ENCODE measurements at regions not wholly inside any gene's neighbourhood (a gene's known extent, or its start where the extent isn't known, plus 50 kb on each side); places are given as distances from the start of the nearest gene placed in this dataset.
"Not testable (repeated sequence)": the region's sequence is repeated elsewhere in the genome, so short reads cannot be mapped to it uniquely, and the experiment has no call there.

- DNase-seq (ENCODE audit: low spot score) (no peak), ATAC-seq (ENCODE audit: insufficient number of reproducible peaks, low FRiP score, low read depth) (no peak)
- H3K27ac ChIP-seq, result no peak overlapping the region
- no peak overlapping the region for H3K4me3 ChIP-seq
- no peaks in the 10 kb centered on the region for H3K9me3 ChIP-seq
- no peaks in the 10 kb centered on the region for H3K27me3 ChIP-seq (replicated peaks; ENCODE audit: insufficient read depth)
- H3K4me1 ChIP-seq (ENCODE audit: control insufficient read depth in 1 of 2, low read depth in 2 of 2), result no peaks in the 10 kb centered on the region
- TF ChIP-seq CTCF (IDR thresholded peaks at IDR 0.05), result no peak
- no peaks in the 10 kb centered on the region for H3K36me3 ChIP-seq
Observed at GRCh38 chr1:232713785-232714184, 83.9 kb upstream of the SIPA1L2 start.

DNA sequence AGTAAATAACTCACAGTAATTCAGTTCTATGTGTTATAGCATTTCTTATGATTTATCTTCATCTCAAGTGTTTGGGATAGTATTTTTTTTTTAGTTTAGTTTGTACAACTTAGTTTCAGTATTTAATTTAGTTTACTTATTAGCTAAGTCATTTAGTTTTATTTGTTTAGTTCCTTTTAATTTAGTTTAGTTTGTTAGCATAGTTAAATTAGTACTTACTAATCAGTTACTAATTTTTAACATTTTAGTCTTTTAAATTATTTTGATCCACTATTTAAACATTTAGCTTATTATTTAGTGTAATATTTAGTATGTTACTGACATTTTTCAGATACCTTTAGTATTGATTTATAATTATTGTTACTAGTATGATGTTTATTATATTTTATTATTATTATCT, 85.2 kb upstream of the SIPA1L2 start:
- no peaks in the 10 kb centered on the region for H3K4me1 ChIP-seq (ENCODE audit: control insufficient read depth in 1 of 2, low read depth in 2 of 2)
- DNase-seq (ENCODE audit: low spot score), result no peak
- no peaks in the 10 kb centered on the region for H3K9me3 ChIP-seq
- TF ChIP-seq CTCF (IDR thresholded peaks at IDR 0.05), result no peak
- ATAC-seq (ENCODE audit: insufficient number of reproducible peaks, low FRiP score, low read depth), result no peak
- no peak overlapping the region for H3K27ac ChIP-seq
- no peaks in the 10 kb centered on the region for H3K36me3 ChIP-seq
- no peak overlapping the region for H3K4me3 ChIP-seq
- no peaks in the 10 kb centered on the region for H3K27me3 ChIP-seq (replicated peaks; ENCODE audit: insufficient read depth)

DNA sequence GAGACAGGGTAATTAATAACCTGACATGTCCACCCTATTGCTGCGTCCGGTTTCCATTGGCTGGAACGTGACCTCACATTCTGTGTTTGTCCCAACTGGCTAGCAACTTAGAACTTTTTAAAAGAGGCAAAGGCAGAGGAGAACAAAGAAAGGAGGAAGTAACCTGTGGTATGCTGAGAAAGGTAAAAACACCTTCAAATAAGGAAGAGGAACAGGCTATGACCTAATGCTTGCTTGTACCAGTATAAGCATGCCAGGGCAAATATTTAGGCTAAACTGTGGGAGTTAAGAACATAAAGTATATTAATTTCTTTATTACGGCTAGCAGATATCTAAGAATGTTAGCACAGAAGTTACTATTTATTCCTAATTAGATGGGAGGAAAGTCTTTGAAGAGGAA, 87.3 kb upstream of the MAP10 start:
- not testable (repeated sequence) for DNase-seq (ENCODE audit: low spot score); H3K9me3 ChIP-seq; H3K36me3 ChIP-seq; H3K4me1 ChIP-seq (ENCODE audit: control insufficient read depth in 1 of 2, low read depth in 2 of 2); H3K27me3 ChIP-seq (replicated peaks; ENCODE audit: insufficient read depth); H3K27ac ChIP-seq; H3K4me3 ChIP-seq; ATAC-seq (ENCODE audit: insufficient number of reproducible peaks, low FRiP score, low read depth)

DNA sequence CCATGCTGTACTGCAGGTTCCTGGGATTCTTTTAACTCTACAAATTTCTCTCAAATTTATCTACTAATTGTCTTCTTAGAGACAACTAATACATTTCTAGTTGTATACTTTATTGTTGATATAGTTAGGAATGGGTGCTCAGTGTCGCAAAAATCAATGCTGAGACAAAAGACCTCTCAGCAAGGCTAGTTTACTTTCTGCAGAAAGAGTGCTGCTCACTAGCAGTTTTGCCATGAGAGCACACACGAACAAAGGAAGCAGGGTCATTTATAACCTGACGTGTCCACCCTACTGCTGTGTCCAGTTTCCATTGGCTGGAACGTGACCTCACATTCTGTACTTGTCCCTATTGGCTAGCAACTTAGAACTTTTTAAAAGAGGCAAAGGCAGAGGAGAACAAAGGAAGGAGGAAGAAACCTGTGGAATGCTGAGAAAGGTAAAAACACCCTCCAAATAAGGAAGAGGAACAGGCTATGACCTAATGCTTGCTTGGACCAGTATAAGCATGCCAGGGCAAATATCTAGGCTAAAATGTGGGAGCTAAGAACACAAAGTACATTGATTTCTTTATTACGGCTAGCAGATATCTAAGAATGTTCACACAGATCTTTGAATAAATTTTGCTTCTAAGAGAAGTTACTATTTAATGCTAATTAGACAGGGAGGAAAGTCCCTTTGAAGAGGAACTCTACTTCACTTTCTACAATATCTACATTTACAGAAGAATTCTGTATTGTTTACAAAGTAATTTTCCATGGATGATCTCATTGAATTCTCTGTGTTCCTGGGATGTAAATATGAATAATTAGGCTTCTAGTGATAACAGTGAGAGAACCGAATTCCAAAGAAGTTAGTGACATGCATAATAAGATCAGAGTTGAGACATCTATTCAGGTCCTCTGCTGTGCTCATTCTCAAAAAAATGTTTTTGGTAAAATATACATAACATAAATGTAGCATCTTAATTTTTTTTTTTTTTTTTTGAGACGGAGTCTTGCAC, 86.0 kb upstream of the MAP10 start:
- no peak overlapping the region for H3K27ac ChIP-seq
- no peaks in the 10 kb centered on the region for H3K4me1 ChIP-seq (ENCODE audit: control insufficient read depth in 1 of 2, low read depth in 2 of 2)
- no peaks in the 10 kb centered on the region for H3K9me3 ChIP-seq
- H3K36me3 ChIP-seq, result no peaks in the 10 kb centered on the region
- DNase-seq (ENCODE audit: low spot score) (no peak), ATAC-seq (ENCODE audit: insufficient number of reproducible peaks, low FRiP score, low read depth) (no peak)
- TF ChIP-seq CTCF (IDR thresholded peaks at IDR 0.05), result no peak
- H3K4me3 ChIP-seq, result no peak overlapping the region
- no peaks in the 10 kb centered on the region for H3K27me3 ChIP-seq (replicated peaks; ENCODE audit: insufficient read depth)

GRCh38 chr1:232722626-232723025, 82.6 kb upstream of the MAP10 start:
- no peak for ATAC-seq (ENCODE audit: insufficient number of reproducible peaks, low FRiP score, low read depth)
- no peaks in the 10 kb centered on the region for H3K4me1 ChIP-seq (ENCODE audit: control insufficient read depth in 1 of 2, low read depth in 2 of 2)
- no peaks in the 10 kb centered on the region for H3K36me3 ChIP-seq
- DNase-seq (ENCODE audit: low spot score), result no peak
- no peak overlapping the region for H3K27ac ChIP-seq
- H3K4me3 ChIP-seq, result no peak overlapping the region
- no peaks in the 10 kb centered on the region for H3K27me3 ChIP-seq (replicated peaks; ENCODE audit: insufficient read depth)
- TF ChIP-seq CTCF (IDR thresholded peaks at IDR 0.05), result no peak
- no peaks in the 10 kb centered on the region for H3K9me3 ChIP-seq
